ENCODE measurements at regions not wholly inside any gene's neighbourhood (a gene's known extent, or its start where the extent isn't known, plus 50 kb on each side); places are given as distances from the start of the nearest gene placed in this dataset.

- Mint-ChIP-seq H3K27me3 (peaks cover 7% of the 10 kb centered on the region), H3K4me1 (no peaks in the 10 kb centered on the region), H3K36me3 (ENCODE audit: low read depth) (no peaks in the 10 kb centered on the region), H3K27ac (no peak overlapping the region), H3K4me3 (no peak overlapping the region), H3K9me3 (peaks cover 15% of the 10 kb centered on the region)
- DNase-seq (no peak), ATAC-seq (no peak)
Observed at GRCh38 chr2:200042944-200043343, 87.6 kb downstream of the MAIP1 start.

GRCh38 chr2:200044453-200044852 is 89.1 kb downstream of the MAIP1 start:
- no peaks in the 10 kb centered on the region for H3K4me1 Mint-ChIP-seq
- no peak overlapping the region for H3K27ac Mint-ChIP-seq
- peaks cover 9% of the 10 kb centered on the region for H3K27me3 Mint-ChIP-seq
- DNase-seq (no peak), ATAC-seq (no peak)
- no peak overlapping the region for H3K4me3 Mint-ChIP-seq
- no peaks in the 10 kb centered on the region for H3K36me3 Mint-ChIP-seq (ENCODE audit: low read depth)
- peaks cover 15% of the 10 kb centered on the region for H3K9me3 Mint-ChIP-seq

GRCh38 chr2:200048421-200048820 is 93.0 kb downstream of the MAIP1 start:
- no peak for DNase-seq
- Mint-ChIP-seq H3K4me3 (no peak overlapping the region), H3K27me3 (peaks cover 12% of the 10 kb centered on the region), H3K27ac (no peak overlapping the region), H3K4me1 (no peaks in the 10 kb centered on the region), H3K36me3 (ENCODE audit: low read depth) (no peaks in the 10 kb centered on the region), H3K9me3 (peaks cover 15% of the 10 kb centered on the region)
- no peak for ATAC-seq

GRCh38 chr2:200049086-200049485 is 93.7 kb downstream of the MAIP1 start:
- no peak overlapping the region for H3K27ac Mint-ChIP-seq

GRCh38 chr2:200050921-200051610 is 95.7 kb downstream of the MAIP1 start:
- Mint-ChIP-seq H3K9me3 (peaks cover 7% of the 10 kb centered on the region), H3K27me3 (peaks cover 19% of the 10 kb centered on the region), H3K4me1 (no peaks in the 10 kb centered on the region), H3K27ac (no peak overlapping the region), H3K4me3 (no peak overlapping the region), H3K36me3 (ENCODE audit: low read depth) (no peaks in the 10 kb centered on the region)
- ATAC-seq (no peak), DNase-seq (no peak)

More at GRCh38 chr2:200049086-200049485, 93.7 kb downstream of the MAIP1 start:
- DNase-seq (no peak), ATAC-seq (no peak)
- Mint-ChIP-seq H3K27me3 (peaks cover 15% of the 10 kb centered on the region), H3K4me1 (no peaks in the 10 kb centered on the region), H3K9me3 (peaks cover 15% of the 10 kb centered on the region), H3K4me3 (no peak overlapping the region), H3K36me3 (ENCODE audit: low read depth) (no peaks in the 10 kb centered on the region)

- H3K4me1 Mint-ChIP-seq: no peaks in the 10 kb centered on the region
- ATAC-seq: no peak
- no peak overlapping the region for H3K4me3 Mint-ChIP-seq
- H3K36me3 Mint-ChIP-seq (ENCODE audit: low read depth): no peaks in the 10 kb centered on the region
- H3K9me3 Mint-ChIP-seq: peaks cover 3% of the 10 kb centered on the region
- peaks cover 21% of the 10 kb centered on the region for H3K27me3 Mint-ChIP-seq
- H3K27ac Mint-ChIP-seq: no peak overlapping the region
- DNase-seq: no peak
Observed at GRCh38 chr2:200051611-200051945, 96.2 kb downstream of the MAIP1 start.

- Mint-ChIP-seq H3K4me3 (no peak overlapping the region), H3K9me3 (no peaks in the 10 kb centered on the region), H3K36me3 (ENCODE audit: low read depth) (no peaks in the 10 kb centered on the region), H3K27ac (no peak overlapping the region), H3K27me3 (peaks cover 27% of the 10 kb centered on the region), H3K4me1 (no peaks in the 10 kb centered on the region)
- DNase-seq: no peak
- no peak for ATAC-seq
Observed at GRCh38 chr2:200052627-200053026, 97.2 kb downstream of the MAIP1 start.

GRCh38 chr2:200054681-200055468 is 99.5 kb downstream of the MAIP1 start:
- H3K9me3 Mint-ChIP-seq: no peaks in the 10 kb centered on the region
- no peak overlapping the region for H3K4me3 Mint-ChIP-seq
- DNase-seq: no peak
- no peaks in the 10 kb centered on the region for H3K36me3 Mint-ChIP-seq (ENCODE audit: low read depth)
- no peaks in the 10 kb centered on the region for H3K4me1 Mint-ChIP-seq
- peaks cover 38% of the 10 kb centered on the region for H3K27me3 Mint-ChIP-seq
- no peak for ATAC-seq
- H3K27ac Mint-ChIP-seq: no peak overlapping the region

- Mint-ChIP-seq H3K27me3 (peaks cover 39% of the 10 kb centered on the region), H3K27ac (no peak overlapping the region), H3K4me1 (no peaks in the 10 kb centered on the region), H3K9me3 (no peaks in the 10 kb centered on the region), H3K36me3 (ENCODE audit: low read depth) (no peaks in the 10 kb centered on the region), H3K4me3 (no peak overlapping the region)
- ATAC-seq: no peak
- no peak for DNase-seq
Observed at GRCh38 chr2:200056105-200056504, 100.7 kb downstream of the MAIP1 start.

GRCh38 chr2:200063155-200063554 is 107.8 kb downstream of the MAIP1 start:
- no peaks in the 10 kb centered on the region for H3K9me3 Mint-ChIP-seq
- no peak for ATAC-seq
- H3K36me3 Mint-ChIP-seq (ENCODE audit: low read depth): no peaks in the 10 kb centered on the region
- no peak overlapping the region for H3K27ac Mint-ChIP-seq
- no peaks in the 10 kb centered on the region for H3K4me1 Mint-ChIP-seq
- H3K27me3 Mint-ChIP-seq: peaks cover 18% of the 10 kb centered on the region
- DNase-seq: no peak
- no peak overlapping the region for H3K4me3 Mint-ChIP-seq

- Mint-ChIP-seq H3K27ac (no peak overlapping the region), H3K9me3 (no peaks in the 10 kb centered on the region), H3K4me1 (no peaks in the 10 kb centered on the region), H3K27me3 (peaks cover 10% of the 10 kb centered on the region), H3K4me3 (no peak overlapping the region), H3K36me3 (ENCODE audit: low read depth) (no peaks in the 10 kb centered on the region)
- no peak for ATAC-seq
- no peak for DNase-seq
Observed at GRCh38 chr2:200064879-200065278, 109.5 kb downstream of the MAIP1 start.

GRCh38 chr2:200065477-200065876 is 110.1 kb downstream of the MAIP1 start:
- no peak for DNase-seq

GRCh38 chr2:200066417-200066816 is 111.0 kb downstream of the MAIP1 start:
- Mint-ChIP-seq H3K27ac (no peak overlapping the region), H3K9me3 (peaks cover 3% of the 10 kb centered on the region), H3K27me3 (peaks cover 9% of the 10 kb centered on the region), H3K4me1 (peaks cover 2% of the 10 kb centered on the region), H3K36me3 (ENCODE audit: low read depth) (no peaks in the 10 kb centered on the region), H3K4me3 (no peak overlapping the region)
- DNase-seq: no peak
- no peak for ATAC-seq

More at GRCh38 chr2:200065477-200065876, 110.1 kb downstream of the MAIP1 start:
- Mint-ChIP-seq H3K4me3 (no peak overlapping the region), H3K9me3 (no peaks in the 10 kb centered on the region), H3K27ac (no peak overlapping the region), H3K4me1 (no peaks in the 10 kb centered on the region), H3K36me3 (ENCODE audit: low read depth) (no peaks in the 10 kb centered on the region), H3K27me3 (peaks cover 9% of the 10 kb centered on the region)
- ATAC-seq: no peak

- no peak overlapping the region for H3K4me3 Mint-ChIP-seq
- no peaks in the 10 kb centered on the region for H3K36me3 Mint-ChIP-seq (ENCODE audit: low read depth)
- peaks cover 13% of the 10 kb centered on the region for H3K9me3 Mint-ChIP-seq
- H3K27ac Mint-ChIP-seq: no peak overlapping the region
- no peak for DNase-seq
- ATAC-seq: no peak
- peaks cover 7% of the 10 kb centered on the region for H3K27me3 Mint-ChIP-seq
- peaks cover 2% of the 10 kb centered on the region for H3K4me1 Mint-ChIP-seq
Observed at GRCh38 chr2:200068642-200069041, 113.3 kb downstream of the MAIP1 start.

GRCh38 chr2:200077210-200077650 is 121.8 kb downstream of the MAIP1 start:
- DNase-seq (no peak), ATAC-seq (no peak)
- H3K36me3 Mint-ChIP-seq (ENCODE audit: low read depth): no peaks in the 10 kb centered on the region
- no peak overlapping the region for H3K4me3 Mint-ChIP-seq
- H3K27ac Mint-ChIP-seq: no peak overlapping the region
- peaks cover 2% of the 10 kb centered on the region for H3K9me3 Mint-ChIP-seq
- H3K27me3 Mint-ChIP-seq: peaks cover 12% of the 10 kb centered on the region
- no peaks in the 10 kb centered on the region for H3K4me1 Mint-ChIP-seq

Data from activated naive CD8-positive, alpha-beta T cell treated with anti-CD3 and anti-CD28 coated beads, Interleukin-2, amount 50 U/mL, for 24 hours (primary cell).